SU-DHL-6 (cell line): ENCODE measurements at regions not wholly inside any gene's neighbourhood (a gene's known extent, or its start where the extent isn't known, plus 50 kb on each side); places are given as distances from the start of the nearest gene placed in this dataset.
"Not testable (repeated sequence)": the region's sequence is repeated elsewhere in the genome, so short reads cannot be mapped to it uniquely, and the experiment has no call there.

ENCODE experiments used
- H2AFZ ChIP-seq: fragments of 200-600 bp; sonication (generic); 2 replicates; pipeline ENCODE4 v1.6.1; 2014; ENCODE audit warnings: low read depth, mild to moderate bottlenecking, moderate library complexity, mixed read lengths, antibody characterized with exemption, low read length; ENCODE audit not compliant: severe bottlenecking
- H3F3A ChIP-seq: fragments of 200-600 bp; shearing (Covaris generic); 2 replicates; pipeline ENCODE4 v1.6.0; 2016; ENCODE audit warnings: antibody characterized with exemption, mild to moderate bottlenecking; ENCODE audit not compliant: insufficient read depth
- H3K27ac ChIP-seq: fragments of 200-600 bp; sonication (generic); 2 replicates; pipeline ENCODE4 v1.5.1; 2016; ENCODE audit warnings: low read depth, mild to moderate bottlenecking, low read length, moderate library complexity, mixed read lengths
- H3K27me3 ChIP-seq: fragments of 200-600 bp; sonication (generic), shearing (Covaris generic); 2 replicates; pipeline ENCODE4 v1.6.0; 2014; ENCODE audit warnings: mild to moderate bottlenecking, low read length
- H3K36me3 ChIP-seq: fragments of 200-600 bp; sonication (generic); 2 replicates; pipeline ENCODE4 v1.6.1; 2014; ENCODE audit warnings: mild to moderate bottlenecking, low read length, mixed read lengths
- H3K4me2 ChIP-seq: fragments of 300-600, 200-600 bp; shearing (Covaris generic), sonication (generic); 2 replicates; pipeline ENCODE4 v1.6.0; 2014; ENCODE audit warnings: low read length, low read depth, mild to moderate bottlenecking; ENCODE audit not compliant: poor library complexity, severe bottlenecking
- H3K4me3 ChIP-seq: fragments of 200-600 bp; sonication (generic); 2 replicates; pipeline ENCODE4 v1.5.1; 2014; ENCODE audit warnings: antibody characterized with exemption, low read length, mild to moderate bottlenecking, mixed read lengths; ENCODE audit not compliant: insufficient read depth, poor library complexity, severe bottlenecking
- H3K79me2 ChIP-seq: fragments of 200-600 bp; sonication (generic); 2 replicates; pipeline ENCODE4 v1.6.1; 2014; ENCODE audit warnings: mild to moderate bottlenecking, low read length, moderate library complexity; ENCODE audit not compliant: insufficient read depth
- H3K9ac ChIP-seq: fragments of 200-600 bp; sonication (generic); 2 replicates; pipeline ENCODE4 v1.7.0; 2014; ENCODE audit warnings: mild to moderate bottlenecking, low read length
- H3K9me2 ChIP-seq: fragments of 200-600 bp; sonication (generic); replicated peaks from 2 replicates; pipeline ENCODE4 v1.6.1; 2014; ENCODE audit warnings: low read length; ENCODE audit not compliant: insufficient read depth
- H3K9me3 ChIP-seq: fragments of 200-600 bp; sonication (generic); 2 replicates; pipeline ENCODE4 v1.6.1; 2014; ENCODE audit warnings: low read length, mixed read lengths; ENCODE audit not compliant: insufficient read depth
- H4K20me1 ChIP-seq: fragments of 200-600 bp; sonication (generic); 2 replicates; pipeline ENCODE4 v1.6.1; 2014; ENCODE audit warnings: low read depth, mild to moderate bottlenecking, antibody characterized with exemption, low read length, moderate library complexity, mixed read lengths
- CTCF ChIP-seq: fragments of 200-600 bp; sonication (generic); IDR thresholded peaks from one replicate; pipeline ENCODE4 v1.5.1; 2017; ENCODE audit warnings: antibody characterized with exemption, mild to moderate bottlenecking, low read length, moderate library complexity; ENCODE audit not compliant: insufficient read depth, poor library complexity, severe bottlenecking
- EZH2phosphoT487 ChIP-seq: fragments of 200-600 bp; sonication (generic), shearing (Covaris generic); conservative IDR thresholded peaks from 2 replicates; pipeline ENCODE4 v1.6.1; 2018; ENCODE audit warnings: mild to moderate bottlenecking, antibody characterized with exemption, low read length, moderate library complexity, mixed read lengths

GRCh38 chr2:142504754-142505153 is 372.7 kb upstream of the KYNU start:
- Histone ChIP-seq H4K20me1 (no peaks in the 10 kb centered on the region), H3K79me2 (no peaks in the 10 kb centered on the region), H3K27ac (no peak overlapping the region), H3F3A (no peaks in the 10 kb centered on the region), H3K27me3 (no peaks in the 10 kb centered on the region), H3K9me2 (no peaks in the 10 kb centered on the region), H3K9ac (no peak overlapping the region), H3K36me3 (no peaks in the 10 kb centered on the region), H3K9me3 (no peaks in the 10 kb centered on the region), H3K4me2 (no peak overlapping the region), H3K4me3 (no peak overlapping the region), H2AFZ (no peak overlapping the region)
- no peak for TF ChIP-seq EZH2phosphoT487
- no peak for TF ChIP-seq CTCF

GRCh38 chr2:142502402-142502801 is 371.6 kb upstream of the LRP1B start:
- Histone ChIP-seq H3K9ac (no peak overlapping the region), H4K20me1 (no peaks in the 10 kb centered on the region), H2AFZ (no peak overlapping the region), H3K79me2 (no peaks in the 10 kb centered on the region), H3K9me2 (no peaks in the 10 kb centered on the region), H3K27ac (no peak overlapping the region), H3K9me3 (no peaks in the 10 kb centered on the region), H3K4me3 (no peak overlapping the region), H3K4me2 (no peak overlapping the region), H3F3A (no peaks in the 10 kb centered on the region), H3K27me3 (no peaks in the 10 kb centered on the region), H3K36me3 (no peaks in the 10 kb centered on the region)
- TF ChIP-seq EZH2phosphoT487 (no peak), CTCF (no peak)

- Histone ChIP-seq H3K36me3 (no peaks in the 10 kb centered on the region), H2AFZ (no peak overlapping the region), H3K9me3 (no peaks in the 10 kb centered on the region), H3K9me2 (no peaks in the 10 kb centered on the region), H4K20me1 (no peaks in the 10 kb centered on the region), H3F3A (no peaks in the 10 kb centered on the region), H3K9ac (no peak overlapping the region), H3K4me2 (no peak overlapping the region), H3K27ac (no peak overlapping the region), H3K27me3 (no peaks in the 10 kb centered on the region), H3K4me3 (no peak overlapping the region), H3K79me2 (no peaks in the 10 kb centered on the region)
- TF ChIP-seq EZH2phosphoT487 (no peak), CTCF (no peak)
Observed at GRCh38 chr2:142495141-142495540, 364.3 kb upstream of the LRP1B start.

- H4K20me1 ChIP-seq, H3K79me2 ChIP-seq: not testable (repeated sequence)
Observed at GRCh38 chr2:142489631-142490030, 358.8 kb upstream of the LRP1B start.

More at GRCh38 chr2:142489631-142490030, 358.8 kb upstream of the LRP1B start:
- H3K27me3 ChIP-seq, H3K4me2 ChIP-seq, H2AFZ ChIP-seq, H3K4me3 ChIP-seq, H3K9ac ChIP-seq, H3K9me2 ChIP-seq, H3K27ac ChIP-seq, H3F3A ChIP-seq, H3K36me3 ChIP-seq, H3K9me3 ChIP-seq: not testable (repeated sequence)
